Body of pancreas (tissue), 4 donors: ENCODE measurements at regions not wholly inside any gene's neighbourhood (a gene's known extent, or its start where the extent isn't known, plus 50 kb on each side); places are given as distances from the start of the nearest gene placed in this dataset. TPM values are rescaled to one million over a fixed set of nuclear protein-coding genes. Genes with fewer than 3 reads are reported as not detected.
"Not testable (repeated sequence)": the region's sequence is repeated elsewhere in the genome, so short reads cannot be mapped to it uniquely, and the experiment has no call there.

ENCODE experiments used
- ATAC-seq: fragments of 150-250 bp; one replicate; pipeline ENCODE4 v1.9.1; 2016
- DNase-seq, 4 donors: peaks; one replicate each; pipeline ENCODE4 v3.0.0-alpha.2; 2019
- H3K27ac ChIP-seq, 4 donors: fragments of 200-600 bp; sonication (generic); 1 replicate in 3 of 4; 2 replicates in 1 of 4; pipeline versions ENCODE4 v1.5.1 to v1.6.1; 2016 to 2019; ENCODE audit warnings: mild to moderate bottlenecking in 1 of 4, mixed read lengths in 1 of 4, moderate library complexity in 1 of 4
- H3K27me3 ChIP-seq, 2 donors: fragments of 200-600 bp; sonication (generic); one replicate each; pipeline ENCODE4 v1.6.0; 2016; ENCODE audit warnings: mild to moderate bottlenecking in 1 of 2
- H3K36me3 ChIP-seq, 2 donors: fragments of 200-600 bp; sonication (generic); replicated peaks in 1 of 2; 2 replicates each; pipeline ENCODE4 v1.5.1; 2016; ENCODE audit warnings: low read depth in 2 of 2; ENCODE audit not compliant: insufficient read depth in 1 of 2
- H3K4me1 ChIP-seq: fragments of 200-600 bp; sonication (generic); one replicate; pipeline ENCODE4 v1.6.0; 2016
- H3K4me3 ChIP-seq, 2 donors: fragments of 200-600 bp; sonication (generic); 1 replicate in 1 of 2; 2 replicates in 1 of 2; pipeline ENCODE4 v1.5.1; 2016 to 2019
- H3K9me3 ChIP-seq, 3 donors: fragments of 200-600 bp; sonication (generic); 1 replicate in 2 of 3; 2 replicates in 1 of 3; pipeline ENCODE4 v1.5.1; 2016
- WGBS, 2 donors: methylation state at CpG; one replicate each; pipeline ENCODE4 v1.1.5; 2017; 5-methylcytosine and 5-hydroxymethylcytosine counted together
- intact Hi-C: fragments of 100-400 bp; cut with DNase I; formaldehyde crosslinking; loops from one replicate; pipeline ENCODE4 v1.15.1; 2023
- small RNA-seq: library from RNA; depleted of rRNA; stranded (forward); fragments of <200 nt; gene quantifications from one replicate; pipeline ENCODE3, GENCODE V24; 2016
- TF ChIP-seq, protein P1 (sequence below), 7 experiments: fragments of 450-650 bp in 4 of 7; fragments of 200-600 bp in 3 of 7; sonication (generic) in 3 of 7; IDR thresholded peaks; one replicate each; pipeline ENCODE4 v1.5.1; 2016 to 2019; ENCODE audit warnings: antibody characterized with exemption in 7 of 7

DNA sequence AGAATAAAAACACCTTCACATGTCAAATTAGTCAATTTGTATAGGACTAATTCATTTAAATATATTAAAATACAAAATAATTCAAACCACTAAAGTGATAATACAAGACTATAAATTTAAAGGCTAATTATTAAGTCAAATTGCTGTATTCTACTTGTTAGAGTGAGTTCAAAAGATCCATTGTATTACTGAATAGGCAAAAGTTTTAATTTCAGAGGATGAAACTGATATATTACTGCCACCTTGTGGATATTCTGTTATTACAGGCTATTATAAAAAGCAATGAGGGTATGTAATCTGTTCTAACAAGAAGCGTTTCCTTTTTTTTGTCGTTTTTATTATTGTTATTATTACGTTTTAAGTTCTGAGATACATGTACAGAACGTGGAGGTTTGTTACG is 1825.5 kb upstream of the TPTE start:
- H3K4me3 ChIP-seq, H3K27ac ChIP-seq, H3K27me3 ChIP-seq, ATAC-seq, H3K4me1 ChIP-seq, H3K36me3 ChIP-seq, intact Hi-C loops, H3K9me3 ChIP-seq, DNase-seq: not testable (repeated sequence)
- 9 to 13% methylated on average over 5 of the region's 5 CpGs for WGBS, 2 donors
- TF ChIP-seq, protein P1, sequence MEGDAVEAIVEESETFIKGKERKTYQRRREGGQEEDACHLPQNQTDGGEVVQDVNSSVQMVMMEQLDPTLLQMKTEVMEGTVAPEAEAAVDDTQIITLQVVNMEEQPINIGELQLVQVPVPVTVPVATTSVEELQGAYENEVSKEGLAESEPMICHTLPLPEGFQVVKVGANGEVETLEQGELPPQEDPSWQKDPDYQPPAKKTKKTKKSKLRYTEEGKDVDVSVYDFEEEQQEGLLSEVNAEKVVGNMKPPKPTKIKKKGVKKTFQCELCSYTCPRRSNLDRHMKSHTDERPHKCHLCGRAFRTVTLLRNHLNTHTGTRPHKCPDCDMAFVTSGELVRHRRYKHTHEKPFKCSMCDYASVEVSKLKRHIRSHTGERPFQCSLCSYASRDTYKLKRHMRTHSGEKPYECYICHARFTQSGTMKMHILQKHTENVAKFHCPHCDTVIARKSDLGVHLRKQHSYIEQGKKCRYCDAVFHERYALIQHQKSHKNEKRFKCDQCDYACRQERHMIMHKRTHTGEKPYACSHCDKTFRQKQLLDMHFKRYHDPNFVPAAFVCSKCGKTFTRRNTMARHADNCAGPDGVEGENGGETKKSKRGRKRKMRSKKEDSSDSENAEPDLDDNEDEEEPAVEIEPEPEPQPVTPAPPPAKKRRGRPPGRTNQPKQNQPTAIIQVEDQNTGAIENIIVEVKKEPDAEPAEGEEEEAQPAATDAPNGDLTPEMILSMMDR (IDR thresholded peaks at IDR 0.05) = peak in 1 of 7 experiments; percentile 16

DNA sequence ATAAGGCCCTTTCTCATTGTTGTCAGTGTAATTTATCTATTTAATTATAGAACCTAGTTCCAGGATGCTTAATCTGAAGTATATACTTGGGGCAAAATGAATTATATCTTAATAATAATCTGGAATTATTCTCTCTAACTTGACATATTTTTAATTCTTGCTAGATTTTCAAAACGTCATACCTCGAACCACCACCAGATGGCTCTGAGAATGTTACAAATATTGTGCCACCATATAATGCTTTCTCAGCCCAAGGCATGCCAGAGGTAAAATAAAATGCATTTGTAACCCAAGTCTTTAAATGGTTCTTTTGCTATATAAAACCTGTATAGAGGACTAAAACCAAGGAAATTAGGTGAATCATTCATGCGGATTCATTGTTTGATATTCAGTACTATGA is 1820.1 kb upstream of the TPTE start:
- H3K36me3 ChIP-seq, H3K9me3 ChIP-seq, DNase-seq, intact Hi-C loops, ATAC-seq, H3K27me3 ChIP-seq, H3K4me1 ChIP-seq, H3K4me3 ChIP-seq, H3K27ac ChIP-seq: not testable (repeated sequence)
- 13 to 20% methylated on average over 1 of the region's 3 CpGs for WGBS, 2 donors

- ATAC-seq, H3K36me3 ChIP-seq, H3K4me1 ChIP-seq, intact Hi-C loops, H3K4me3 ChIP-seq, H3K27me3 ChIP-seq, H3K9me3 ChIP-seq, H3K27ac ChIP-seq, DNase-seq: not testable (repeated sequence)
- 74% methylated on average over 2 of the region's 2 CpGs; no CpG with 5 or more reads in 1 of the 2 donors for WGBS, 2 donors
Measured at GRCh38 chr21:8705829-8706228, 1815.6 kb upstream of the TPTE start.

Small RNAs in the stretch of these regions (small RNA-seq; reads per million reads assigned to genes)
- gene CR381572.1 = not detected
